SKM-1 (cell line): ENCODE measurements at regions not wholly inside any gene's neighbourhood (a gene's known extent, or its start where the extent isn't known, plus 50 kb on each side); places are given as distances from the start of the nearest gene placed in this dataset.

Experiments used
- DNase-seq: peaks from one replicate; lab custom pipeline; 2025; ENCODE audit not compliant: unreplicated experiment; lab: John Stamatoyannopoulos, UW

GRCh38 chr18:71583252-71583651, 960.9 kb downstream of the CBLN2 start:
- no peak for DNase-seq

DNA sequence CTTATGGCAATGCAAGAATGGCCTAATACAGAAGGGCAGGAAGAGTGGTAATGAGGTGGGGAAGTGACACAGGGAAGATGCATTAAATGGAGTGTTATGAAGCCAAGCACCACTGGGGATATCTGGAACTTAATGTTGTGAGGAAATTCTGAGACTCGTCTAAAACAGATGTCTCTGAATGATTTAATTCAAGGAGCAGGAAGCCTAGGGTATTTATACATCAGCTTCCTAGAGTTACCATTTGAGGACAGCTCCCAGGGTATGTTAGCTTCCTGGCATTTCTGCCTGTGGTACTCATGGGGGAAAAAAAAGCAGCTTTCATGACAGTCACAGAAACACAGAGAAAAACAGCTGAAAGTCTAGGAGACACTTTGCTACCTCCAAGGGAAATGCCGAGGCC, 989.5 kb downstream of the CBLN2 start:
- DNase-seq, result no peak

DNA sequence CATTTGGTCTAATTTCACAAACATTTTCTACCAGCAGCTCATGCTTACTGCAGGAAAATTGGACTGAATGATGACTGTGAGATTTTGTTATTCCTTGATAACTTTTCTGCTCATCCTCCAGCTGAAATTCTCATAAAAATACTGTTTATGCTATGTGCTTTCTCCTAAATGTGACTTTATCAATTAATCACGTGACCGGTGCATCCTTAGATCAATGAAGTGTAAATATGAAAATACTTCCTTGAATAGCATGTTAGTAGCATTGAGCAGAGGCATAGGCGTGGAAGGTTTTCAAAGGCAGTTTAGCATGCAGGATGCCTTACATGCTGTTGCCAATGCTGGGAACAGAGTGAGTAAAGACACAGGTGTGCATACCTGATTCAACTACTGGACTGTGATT, 1002.5 kb downstream of the CBLN2 start:
- no peak for DNase-seq

DNA sequence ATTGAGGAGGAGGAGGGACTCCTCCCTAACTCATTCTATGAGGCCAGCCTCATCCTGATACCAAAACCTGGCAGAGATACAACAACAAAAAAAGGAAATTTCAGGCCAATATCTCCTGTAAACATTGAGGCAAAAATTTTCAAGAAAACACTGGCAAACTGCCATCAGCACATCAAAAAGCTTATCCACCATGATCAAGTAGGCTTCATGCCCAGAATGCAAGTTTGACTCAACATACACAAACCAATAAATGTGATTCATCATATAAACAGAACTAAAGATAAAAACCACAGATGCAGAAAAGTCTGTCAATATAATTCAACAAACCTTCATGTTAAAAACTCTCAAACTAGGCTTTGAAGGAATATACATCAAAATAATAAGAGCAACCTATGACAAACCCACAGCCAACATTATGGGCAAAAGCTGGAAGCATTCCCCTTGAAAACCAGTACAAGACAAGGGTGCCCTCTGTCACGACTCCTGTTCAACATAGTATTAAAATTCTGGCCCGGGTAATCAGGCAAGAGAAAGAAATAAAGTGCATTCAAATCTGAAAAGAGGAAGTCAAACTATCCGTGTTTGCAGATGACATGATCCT, 1014.3 kb downstream of the CBLN2 start:
- no peak for DNase-seq

DNA sequence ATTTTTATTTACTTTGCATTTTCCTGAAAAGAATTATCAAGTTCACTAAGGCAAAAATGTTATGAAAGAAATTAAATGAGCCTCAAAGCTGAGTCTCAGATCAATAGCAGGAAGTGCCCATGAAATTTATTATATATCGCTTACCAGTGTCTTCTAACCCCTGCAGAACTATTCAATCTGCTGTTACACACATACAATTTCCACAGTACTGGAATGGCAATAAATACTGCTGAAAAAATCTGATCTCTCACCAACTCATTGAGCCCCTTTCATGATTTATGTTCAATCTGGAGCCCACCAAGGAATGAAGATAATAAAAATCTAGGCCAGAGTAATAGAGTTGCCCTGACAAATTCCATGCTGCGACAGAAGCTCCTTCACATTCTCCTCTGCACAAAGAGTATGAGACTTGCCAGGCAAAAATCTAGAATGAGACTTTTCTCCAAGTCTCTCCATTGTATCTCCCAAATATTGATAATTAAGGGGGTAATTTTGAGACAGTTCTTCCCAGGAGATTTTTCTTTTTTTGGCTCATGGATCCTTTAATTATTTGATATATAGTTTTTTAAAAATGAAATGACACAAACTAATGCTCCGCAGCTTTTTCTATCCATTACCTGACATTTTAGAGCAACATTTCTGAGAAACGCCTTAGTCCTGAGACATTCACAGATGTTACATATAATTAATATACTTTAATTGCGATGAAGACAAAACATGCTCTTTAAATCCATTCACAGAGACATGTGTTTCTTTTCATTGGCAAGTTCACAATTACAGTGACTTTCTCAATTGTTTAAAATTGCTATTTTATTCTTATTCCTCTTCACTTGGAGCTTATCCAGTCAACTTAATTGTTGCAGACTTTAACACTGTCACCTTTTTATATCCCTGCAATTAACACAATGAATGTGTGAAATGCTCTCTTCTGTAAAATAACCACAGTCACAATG, 1020.4 kb downstream of the CBLN2 start:
- no peak for DNase-seq

- no peak for DNase-seq
Observed at GRCh38 chr18:71505526-71505925, 1038.6 kb downstream of the CBLN2 start.

- DNase-seq, result no peak
Observed at GRCh38 chr18:71503222-71503621, 1040.9 kb downstream of the CBLN2 start.

GRCh38 chr18:71485611-71486010, 1058.5 kb downstream of the CBLN2 start:
- no peak for DNase-seq

DNA sequence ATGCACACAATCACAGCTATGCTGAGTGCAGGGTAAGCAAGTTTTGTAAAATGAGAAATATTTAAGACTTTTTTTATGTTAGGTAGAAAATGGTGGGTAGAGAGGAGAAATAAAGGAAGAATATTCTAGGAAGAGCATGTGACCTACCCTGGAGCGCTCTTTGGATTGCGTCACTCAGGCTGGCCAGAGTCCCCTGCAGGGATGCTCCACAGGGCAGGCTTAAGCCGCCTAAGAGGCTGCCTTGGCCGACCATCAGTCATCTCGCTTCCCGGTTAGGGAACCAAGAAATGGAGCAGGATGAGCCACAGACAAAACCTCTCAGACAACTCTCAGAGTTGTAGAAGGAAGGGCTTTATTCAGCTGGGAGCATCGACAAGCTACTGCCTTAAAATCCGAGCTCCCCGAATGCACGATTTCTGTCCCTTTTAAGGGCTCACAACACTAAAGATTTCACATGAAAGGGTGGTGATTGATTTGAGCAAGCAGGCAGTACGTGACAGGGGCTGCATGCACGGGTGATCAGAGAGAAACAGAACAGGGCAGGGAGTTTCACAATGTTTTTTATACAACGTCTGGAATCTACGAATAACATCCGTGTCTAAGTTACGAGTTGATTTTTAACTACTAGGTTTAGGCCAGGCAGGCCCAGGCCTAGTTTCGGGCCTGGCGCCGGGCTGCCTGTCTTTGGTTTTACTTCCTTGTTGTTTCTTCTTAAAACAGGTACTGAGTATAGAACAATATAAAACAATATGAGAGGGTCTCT, 1072.0 kb downstream of the CBLN2 start:
- no peak for DNase-seq

- DNase-seq, result no peak
Observed at GRCh38 chr18:71456206-71456605, 1087.9 kb downstream of the CBLN2 start.

- no peak for DNase-seq
Observed at GRCh38 chr18:71450257-71450656, 1093.9 kb downstream of the CBLN2 start.

- DNase-seq, result no peak
Observed at GRCh38 chr18:71443706-71444480, 1100.2 kb downstream of the CBLN2 start.

DNA sequence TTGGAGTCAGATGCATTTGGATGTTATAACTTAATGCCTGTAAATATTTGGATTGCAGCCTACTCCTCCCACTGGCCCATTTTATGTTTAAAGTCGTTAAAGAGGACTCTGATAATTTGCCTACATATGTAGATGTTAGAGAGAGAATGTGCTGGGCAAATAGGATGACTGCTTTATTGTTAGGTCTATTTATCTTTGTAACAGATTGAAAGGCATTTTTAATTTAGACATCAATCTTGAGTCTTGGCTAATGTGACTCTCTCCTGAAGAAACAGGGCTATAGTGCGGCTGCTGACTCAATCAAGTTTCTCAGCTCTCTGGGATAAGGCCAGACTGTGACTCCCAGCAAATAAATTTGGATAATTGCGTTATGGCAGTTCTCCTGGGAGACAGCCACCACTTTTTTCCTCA, 1101.4 kb downstream of the CBLN2 start:
- DNase-seq, result no peak

DNA sequence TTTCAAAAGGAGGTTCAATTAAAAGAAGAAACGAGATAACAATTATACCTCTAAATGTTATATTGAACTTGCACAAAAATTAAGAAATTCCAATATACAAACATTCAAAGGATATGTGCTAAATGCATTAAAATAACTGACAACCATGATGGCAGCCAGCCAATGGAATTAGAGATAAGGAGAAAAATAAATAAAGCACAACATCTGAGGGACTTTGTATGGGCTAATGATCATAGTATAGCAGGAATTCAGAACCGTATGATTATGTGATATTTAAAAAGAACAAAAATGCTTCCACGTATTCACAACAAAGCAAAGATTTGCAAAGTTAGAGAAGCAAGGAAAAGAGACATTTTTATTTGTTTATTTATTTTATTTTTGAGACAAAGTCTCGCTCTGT, 1103.0 kb downstream of the CBLN2 start:
- DNase-seq, result no peak

- no peak for DNase-seq
Observed at GRCh38 chr18:71437511-71437910, 1106.6 kb downstream of the CBLN2 start.

DNA sequence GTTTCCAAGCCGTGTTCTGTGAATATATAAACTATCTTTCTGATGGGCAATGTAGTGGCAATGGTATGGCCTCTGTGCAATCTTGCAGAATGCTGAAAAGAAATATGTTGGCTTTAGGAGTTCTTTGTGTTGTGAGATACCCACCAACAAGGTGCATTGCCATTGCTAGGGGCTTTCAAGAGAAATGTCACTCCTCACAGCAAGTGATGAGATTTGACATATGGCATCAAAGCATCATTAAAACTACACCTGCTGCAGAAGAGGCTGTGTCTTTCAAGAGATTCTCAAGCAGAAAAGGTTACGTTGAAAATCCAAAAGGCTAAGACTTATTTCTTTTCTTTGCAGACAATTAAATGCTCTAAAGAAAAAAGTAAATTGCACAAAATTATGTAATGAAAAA, 1110.8 kb downstream of the CBLN2 start:
- no peak for DNase-seq

- DNase-seq, result no peak
Observed at GRCh38 chr18:71431689-71432088, 1112.5 kb downstream of the CBLN2 start.

DNA sequence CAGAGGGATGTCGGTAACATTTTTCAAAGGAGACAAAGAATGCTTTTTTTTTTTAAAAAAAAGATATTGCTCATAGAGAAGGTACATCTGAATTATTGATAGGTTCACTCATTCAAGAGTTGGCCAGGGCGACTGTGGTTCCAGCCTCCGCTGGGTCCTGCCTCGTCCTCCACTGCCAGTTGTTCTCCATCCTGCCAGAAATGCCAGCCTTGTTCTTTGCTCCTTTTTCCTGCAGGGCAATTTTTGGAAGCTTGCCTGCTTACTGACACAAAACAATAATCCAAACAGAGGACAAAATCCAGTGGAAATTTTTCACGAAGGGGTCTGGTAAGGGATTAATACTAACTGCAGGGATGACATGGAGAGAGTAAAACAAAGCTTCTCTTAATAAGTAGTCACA, 1113.0 kb downstream of the CBLN2 start:
- no peak for DNase-seq

- no peak for DNase-seq
Observed at GRCh38 chr18:71426441-71426840, 1117.7 kb downstream of the CBLN2 start.

DNA sequence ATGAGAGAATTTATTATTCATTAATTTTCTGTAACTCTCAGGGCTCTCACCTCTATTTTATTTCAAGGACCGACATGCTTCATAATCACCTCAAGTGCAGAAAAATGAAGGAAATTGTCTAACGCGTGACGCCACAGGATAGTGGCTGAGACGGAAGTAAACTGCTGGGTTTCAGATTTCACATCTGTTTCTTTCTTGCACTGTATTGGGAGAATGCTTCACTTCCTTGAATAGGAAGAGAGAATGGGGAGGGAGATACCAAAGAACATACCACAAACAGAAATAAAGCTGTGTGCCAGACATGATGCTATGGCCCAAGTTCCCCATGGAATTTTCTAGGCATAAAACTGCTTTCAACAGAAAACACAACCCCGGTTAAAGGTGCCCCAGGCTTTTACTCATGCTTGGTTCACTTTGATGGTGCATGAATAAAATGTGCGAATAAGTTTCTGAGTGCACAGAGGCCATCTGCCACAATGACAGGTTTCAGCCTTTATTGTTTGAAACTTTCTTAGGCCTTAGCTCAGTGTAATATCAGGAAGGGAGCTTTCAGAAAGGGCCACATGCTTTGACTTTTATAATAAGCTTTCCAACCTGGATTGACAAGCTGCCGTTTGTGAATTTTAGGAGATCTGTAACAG, 1116.4 kb downstream of the SOCS6 start:
- DNase-seq, result no peak

DNA sequence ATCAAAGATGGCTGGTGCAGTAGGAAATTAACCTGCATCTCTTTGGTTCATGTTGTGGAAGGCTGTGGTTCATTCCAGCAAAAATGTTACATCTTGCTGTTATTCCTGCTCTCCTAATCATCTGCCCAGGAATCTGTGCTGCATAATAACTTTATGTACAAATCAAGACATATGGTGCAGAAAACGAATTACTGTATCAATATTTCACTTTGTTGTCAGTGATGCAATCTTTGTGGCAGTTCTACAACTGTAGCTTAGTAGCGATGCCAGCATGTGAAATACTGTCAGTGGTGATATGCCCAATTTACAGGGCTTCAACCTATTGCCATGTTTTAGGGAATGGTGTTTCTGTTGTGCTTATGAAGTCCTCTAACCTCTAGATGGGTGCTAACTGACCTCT, 1114.7 kb downstream of the SOCS6 start:
- DNase-seq, result no peak
